Suppressor macrophage (primary cell): ENCODE measurements at regions not wholly inside any gene's neighbourhood (a gene's known extent, or its start where the extent isn't known, plus 50 kb on each side); places are given as distances from the start of the nearest gene placed in this dataset.
A peak's percentile ranks its signal among the peaks of the same experiment; 100 is the strongest.

Experiments
- DNase-seq, 4 experiments: peaks; one replicate each; pipeline ENCODE4 v3.0.0-alpha.2; 2020 to 2022

GRCh38 chr17:12537436-12537835, 128.3 kb upstream of the MYOCD start:
- no peak for DNase-seq

- no peak for DNase-seq
These were observed 127.7 kb upstream of the MYOCD start for GRCh38 chr17:12538003-12538402.

GRCh38 chr17:12545877-12546513, 119.7 kb upstream of the MYOCD start:
- peak; percentile 41 to 57 (median 48) for DNase-seq

- no peak for DNase-seq
These were observed 118.7 kb upstream of the MYOCD start for GRCh38 chr17:12546983-12547382.

GRCh38 chr17:12547831-12548230, 117.9 kb upstream of the MYOCD start:
- no peak for DNase-seq

GRCh38 chr17:12548558-12548957, 117.1 kb upstream of the MYOCD start:
- no peak for DNase-seq

GRCh38 chr17:12549499-12550041, 116.1 kb upstream of the MYOCD start:
- DNase-seq: no peak

- no peak for DNase-seq
These were observed 112.1 kb upstream of the MYOCD start for GRCh38 chr17:12553625-12554024.

GRCh38 chr17:12554251-12554650, 111.4 kb upstream of the MYOCD start:
- no peak for DNase-seq

- DNase-seq: no peak
These were observed 99.4 kb upstream of the MYOCD start for GRCh38 chr17:12566291-12566690.

GRCh38 chr17:12567077-12568053, 98.3 kb upstream of the MYOCD start:
- no peak for DNase-seq

GRCh38 chr17:12568358-12569251, 97.1 kb upstream of the MYOCD start:
- no peak for DNase-seq

- no peak for DNase-seq
These were observed 94.1 kb upstream of the MYOCD start for GRCh38 chr17:12571606-12572005.

GRCh38 chr17:12574525-12574924, 91.2 kb upstream of the MYOCD start:
- no peak for DNase-seq

- DNase-seq: no peak
These were observed 90.0 kb upstream of the MYOCD start for GRCh38 chr17:12575641-12576040.

- DNase-seq: no peak
These were observed 86.4 kb upstream of the MYOCD start for GRCh38 chr17:12579288-12579687.

GRCh38 chr17:12580640-12581039, 85.0 kb upstream of the MYOCD start:
- no peak for DNase-seq

GRCh38 chr17:12584727-12585126, 81.0 kb upstream of the MYOCD start:
- DNase-seq: no peak

GRCh38 chr17:12588531-12588930, 77.2 kb upstream of the MYOCD start:
- no peak for DNase-seq

- DNase-seq: no peak
These were observed 75.3 kb upstream of the MYOCD start for GRCh38 chr17:12590417-12590816.

- no peak for DNase-seq
These were observed 74.5 kb upstream of the MYOCD start for GRCh38 chr17:12591021-12591735.

- DNase-seq: no peak
These were observed 72.7 kb upstream of the MYOCD start for GRCh38 chr17:12592941-12593340.
